Stomach smooth muscle (tissue), 2 donors: ENCODE measurements at regions not wholly inside any gene's neighbourhood (a gene's known extent, or its start where the extent isn't known, plus 50 kb on each side); places are given as distances from the start of the nearest gene placed in this dataset.

Experiments
- H3K27ac ChIP-seq: one replicate; pipeline ENCODE4 v1.7.0; 2013; ENCODE audit warnings: mild to moderate bottlenecking, low read length, inconsistent platforms
- H3K27me3 ChIP-seq, 2 donors: one replicate each; pipeline ENCODE4 v1.7.0; 2013; ENCODE audit warnings: low read length in 2 of 2; ENCODE audit not compliant: insufficient read depth in 2 of 2, control insufficient read depth in 1 of 2
- H3K36me3 ChIP-seq, 2 donors: one replicate each; pipeline ENCODE4 v1.7.0; 2013; ENCODE audit warnings: low read length in 2 of 2; ENCODE audit not compliant: control insufficient read depth in 2 of 2, insufficient read depth in 2 of 2
- H3K4me1 ChIP-seq: one replicate; pipeline ENCODE4 v1.7.0; 2013; ENCODE audit warnings: low read length; ENCODE audit not compliant: control insufficient read depth, insufficient read depth
- H3K4me3 ChIP-seq, 2 donors: one replicate each; pipeline ENCODE4 v1.7.0; 2013; ENCODE audit warnings: low read length in 2 of 2
- H3K9ac ChIP-seq, 2 donors: one replicate each; pipeline ENCODE4 v1.7.0; 2013; ENCODE audit warnings: low read length in 2 of 2, mild to moderate bottlenecking in 1 of 2
- H3K9me3 ChIP-seq, 2 donors: one replicate each; pipeline ENCODE4 v1.7.0; 2013; ENCODE audit warnings: low read length in 2 of 2; ENCODE audit not compliant: control insufficient read depth in 2 of 2
- donor health status: healthy.
- donor health status: Pancreatic carcinoma.

DNA sequence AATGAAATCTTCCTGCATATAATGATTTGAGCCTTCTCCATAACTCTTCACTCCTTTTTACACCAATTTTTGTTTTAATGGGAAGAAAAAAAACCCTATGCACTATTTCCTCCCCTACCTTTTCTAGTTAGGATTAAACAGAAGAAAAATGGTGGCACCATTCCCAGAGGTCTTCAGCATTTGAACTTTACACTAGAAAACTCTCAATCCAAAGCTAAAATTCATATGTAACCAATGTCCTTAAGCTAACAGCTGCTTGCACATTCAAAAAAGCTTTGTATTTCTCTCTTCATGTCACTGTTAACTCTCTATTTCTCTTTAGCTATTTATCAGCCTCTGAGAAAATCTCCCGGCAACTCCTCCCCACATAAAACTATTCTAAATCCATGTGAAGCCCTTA, 90.3 kb upstream of the UBL3 start:
- Histone ChIP-seq H3K9me3 (no peaks in the 10 kb centered on the region), H3K36me3 (no peaks in the 10 kb centered on the region), H3K4me3 (no peak overlapping the region), H3K4me1 (no peaks in the 10 kb centered on the region), H3K27me3 (no peaks in the 10 kb centered on the region), H3K27ac (no peak overlapping the region), H3K9ac (no peak overlapping the region)

DNA sequence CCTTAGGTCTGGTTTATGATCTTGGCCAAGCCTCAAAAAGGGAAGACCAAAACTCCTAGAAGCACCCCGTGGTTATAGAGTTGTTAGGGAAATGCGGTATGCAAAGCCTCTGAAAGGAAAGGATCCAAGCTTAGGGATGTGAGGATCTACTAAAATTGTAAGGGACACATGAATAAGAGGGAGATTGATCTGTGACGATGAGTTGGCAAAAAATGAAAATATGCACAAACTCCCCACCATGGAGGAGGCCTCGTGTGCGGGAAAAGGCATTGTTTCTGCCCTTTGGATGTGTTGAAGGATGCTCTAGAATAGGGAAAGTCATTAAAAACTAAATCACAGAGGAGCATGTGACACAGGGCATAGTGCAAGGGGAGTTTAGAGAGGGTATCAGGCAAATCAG, 88.7 kb upstream of the UBL3 start:
- Histone ChIP-seq H3K27ac (no peak overlapping the region), H3K9me3 (no peaks in the 10 kb centered on the region), H3K4me3 (no peak overlapping the region), H3K36me3 (no peaks in the 10 kb centered on the region), H3K9ac (no peak overlapping the region), H3K4me1 (no peaks in the 10 kb centered on the region), H3K27me3 (no peaks in the 10 kb centered on the region)

DNA sequence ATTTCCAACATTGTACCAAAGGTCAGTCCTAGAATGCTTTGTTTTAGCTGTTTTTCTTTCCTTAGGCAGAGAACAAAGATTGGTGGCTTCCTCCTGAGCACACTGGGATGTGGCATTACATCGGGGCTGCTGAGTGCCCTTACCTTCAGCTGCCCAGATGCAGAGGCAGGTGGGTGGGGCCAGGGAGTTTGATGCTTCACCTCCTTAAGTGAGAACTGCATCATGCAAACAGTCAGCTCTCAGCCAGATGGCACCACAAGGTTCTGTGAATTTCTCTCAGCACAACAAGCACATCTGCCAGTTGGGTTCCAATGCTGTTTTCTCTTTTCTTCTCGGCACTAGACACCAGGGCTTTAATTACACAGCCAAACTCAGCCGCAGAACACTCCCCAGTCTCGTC, 87.4 kb upstream of the UBL3 start:
- Histone ChIP-seq H3K4me3 (no peak overlapping the region), H3K27ac (no peak overlapping the region), H3K27me3 (no peaks in the 10 kb centered on the region), H3K36me3 (no peaks in the 10 kb centered on the region), H3K9ac (no peak overlapping the region), H3K9me3 (no peaks in the 10 kb centered on the region), H3K4me1 (no peaks in the 10 kb centered on the region)

GRCh38 chr13:29937379-29937778, 87.0 kb upstream of the UBL3 start:
- H3K27ac ChIP-seq, result no peak overlapping the region
- no peaks in the 10 kb centered on the region for H3K36me3 ChIP-seq
- H3K27me3 ChIP-seq, result no peaks in the 10 kb centered on the region
- H3K9ac ChIP-seq, result no peak overlapping the region
- H3K4me3 ChIP-seq, result no peak overlapping the region
- H3K4me1 ChIP-seq, result no peaks in the 10 kb centered on the region
- H3K9me3 ChIP-seq, result no peaks in the 10 kb centered on the region

GRCh38 chr13:29936956-29937355, 86.5 kb upstream of the UBL3 start:
- no peak overlapping the region for H3K4me3 ChIP-seq
- H3K4me1 ChIP-seq, result no peaks in the 10 kb centered on the region
- no peaks in the 10 kb centered on the region for H3K36me3 ChIP-seq
- H3K27ac ChIP-seq, result no peak overlapping the region
- H3K27me3 ChIP-seq, result no peaks in the 10 kb centered on the region
- H3K9me3 ChIP-seq, result no peaks in the 10 kb centered on the region
- no peak overlapping the region for H3K9ac ChIP-seq

- H3K4me1 ChIP-seq, result no peaks in the 10 kb centered on the region
- H3K9me3 ChIP-seq, result no peaks in the 10 kb centered on the region
- H3K36me3 ChIP-seq, result no peaks in the 10 kb centered on the region
- no peak overlapping the region for H3K27ac ChIP-seq
- H3K9ac ChIP-seq, result no peak overlapping the region
- no peaks in the 10 kb centered on the region for H3K27me3 ChIP-seq
- H3K4me3 ChIP-seq, result no peak overlapping the region
Observed at GRCh38 chr13:29936051-29936813, 85.8 kb upstream of the UBL3 start.

DNA sequence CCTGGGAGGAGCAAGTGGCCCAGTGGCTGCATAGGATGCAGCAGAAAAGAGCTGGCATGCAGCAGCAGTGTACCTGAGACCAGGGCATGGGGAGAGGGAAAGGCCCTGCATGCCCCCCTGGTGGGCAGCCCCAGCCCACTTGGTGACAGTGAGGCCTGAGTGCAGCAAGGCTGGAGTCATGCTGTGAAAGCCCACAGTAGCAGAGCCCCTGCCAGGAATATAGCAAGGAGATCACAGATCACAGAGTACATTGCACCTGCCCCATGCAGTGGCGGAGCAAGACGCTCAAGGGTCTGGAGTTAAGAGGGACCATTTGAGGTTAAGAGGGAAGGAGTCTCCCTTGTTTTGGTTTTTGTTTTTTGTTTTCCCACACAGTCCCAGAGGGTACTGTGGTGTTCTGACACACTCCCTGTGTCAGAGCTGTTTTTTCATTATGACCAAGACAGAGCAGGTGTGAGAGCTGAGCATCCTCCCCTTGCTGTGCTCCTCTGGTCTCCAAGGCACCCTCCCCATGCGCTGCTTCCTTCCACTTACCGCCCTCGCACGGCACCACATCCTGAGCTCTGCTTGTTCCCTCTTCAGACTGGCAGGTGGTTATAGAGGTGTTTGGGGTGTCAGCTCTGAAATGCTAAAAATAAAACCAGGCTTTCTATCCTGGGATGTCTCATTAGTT, 85.0 kb upstream of the UBL3 start:
- Histone ChIP-seq H3K27me3 (no peaks in the 10 kb centered on the region), H3K4me1 (no peaks in the 10 kb centered on the region), H3K4me3 (no peak overlapping the region), H3K36me3 (no peaks in the 10 kb centered on the region), H3K9ac (no peak overlapping the region), H3K27ac (no peak overlapping the region), H3K9me3 (no peaks in the 10 kb centered on the region)

GRCh38 chr13:29934531-29935308, 84.3 kb upstream of the UBL3 start:
- no peaks in the 10 kb centered on the region for H3K27me3 ChIP-seq
- no peaks in the 10 kb centered on the region for H3K9me3 ChIP-seq
- no peak overlapping the region for H3K4me3 ChIP-seq
- no peak overlapping the region for H3K9ac ChIP-seq
- no peak overlapping the region for H3K27ac ChIP-seq
- no peaks in the 10 kb centered on the region for H3K36me3 ChIP-seq
- no peaks in the 10 kb centered on the region for H3K4me1 ChIP-seq

- Histone ChIP-seq H3K9ac (no peak overlapping the region), H3K27ac (no peak overlapping the region), H3K36me3 (no peaks in the 10 kb centered on the region), H3K4me1 (no peaks in the 10 kb centered on the region), H3K4me3 (no peak overlapping the region), H3K27me3 (no peaks in the 10 kb centered on the region), H3K9me3 (no peaks in the 10 kb centered on the region)
Observed at GRCh38 chr13:29933401-29933800, 83.0 kb upstream of the UBL3 start.

DNA sequence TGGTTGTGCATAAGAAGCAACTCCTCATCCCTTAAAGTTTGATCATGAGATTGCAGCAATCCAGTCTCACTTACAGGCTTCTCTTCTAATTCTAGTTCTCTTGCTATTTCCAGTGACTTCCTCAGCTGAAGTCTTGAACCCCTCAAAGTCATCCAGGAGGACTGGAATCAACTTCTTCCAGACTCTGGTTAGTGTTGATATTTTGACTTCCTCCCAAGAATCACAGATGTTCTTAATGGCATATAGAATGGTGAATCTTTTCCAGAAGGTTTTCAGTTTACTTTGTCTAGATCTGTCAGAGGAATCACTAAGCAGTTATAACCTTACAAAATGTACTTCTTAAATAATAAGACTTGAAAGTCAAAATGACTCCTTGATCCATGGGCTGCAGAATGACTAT, 81.3 kb upstream of the UBL3 start:
- Histone ChIP-seq H3K36me3 (no peaks in the 10 kb centered on the region), H3K27ac (no peak overlapping the region), H3K4me1 (no peaks in the 10 kb centered on the region), H3K4me3 (no peak overlapping the region), H3K9me3 (no peaks in the 10 kb centered on the region), H3K9ac (no peak overlapping the region), H3K27me3 (no peaks in the 10 kb centered on the region)
